HUES6 (cell line): ENCODE measurements at regions not wholly inside any gene's neighbourhood (a gene's known extent, or its start where the extent isn't known, plus 50 kb on each side); places are given as distances from the start of the nearest gene placed in this dataset.

Source experiments
- H3K27ac ChIP-seq: 2 replicates; pipeline ENCODE4 v1.7.0; 2013; ENCODE audit warnings: low read depth, mild to moderate bottlenecking, low read length, inconsistent platforms
- H3K27me3 ChIP-seq: 2 replicates; pipeline ENCODE4 v1.6.1; 2013; ENCODE audit warnings: low read length; ENCODE audit not compliant: control insufficient read depth, insufficient read depth
- H3K36me3 ChIP-seq: 2 replicates; pipeline ENCODE4 v1.6.1; 2013; ENCODE audit warnings: low read length; ENCODE audit not compliant: control insufficient read depth, insufficient read depth
- H3K4me1 ChIP-seq: 2 replicates; pipeline ENCODE4 v1.6.1; 2013; ENCODE audit warnings: low read length; ENCODE audit not compliant: control insufficient read depth, insufficient read depth
- H3K4me3 ChIP-seq: 2 replicates; pipeline ENCODE4 v1.5.1; 2013; ENCODE audit warnings: low read depth, low read length
- H3K9ac ChIP-seq: one replicate; pipeline ENCODE4 v1.6.1; 2013; ENCODE audit warnings: mild to moderate bottlenecking, low read length
- H3K9me3 ChIP-seq: 2 replicates; pipeline ENCODE4 v1.6.1; 2013; ENCODE audit warnings: low read depth, low read length; ENCODE audit not compliant: control insufficient read depth, insufficient read depth

- Histone ChIP-seq H3K27ac (no peak overlapping the region), H3K36me3 (no peaks in the 10 kb centered on the region), H3K4me1 (no peaks in the 10 kb centered on the region), H3K9ac (no peak overlapping the region), H3K4me3 (no peak overlapping the region), H3K27me3 (no peaks in the 10 kb centered on the region), H3K9me3 (no peaks in the 10 kb centered on the region)
Observed at GRCh38 chr6:101011186-101011585, 130.1 kb upstream of the ASCC3 start.

GRCh38 chr6:101013612-101014195 is 132.6 kb upstream of the ASCC3 start:
- Histone ChIP-seq H3K27me3 (no peaks in the 10 kb centered on the region), H3K4me1 (no peaks in the 10 kb centered on the region), H3K27ac (no peak overlapping the region), H3K9me3 (no peaks in the 10 kb centered on the region), H3K9ac (no peak overlapping the region), H3K4me3 (no peak overlapping the region), H3K36me3 (no peaks in the 10 kb centered on the region)

- Histone ChIP-seq H3K9me3 (no peaks in the 10 kb centered on the region), H3K36me3 (no peaks in the 10 kb centered on the region), H3K9ac (no peak overlapping the region), H3K4me3 (no peak overlapping the region), H3K27ac (no peak overlapping the region), H3K27me3 (no peaks in the 10 kb centered on the region), H3K4me1 (no peaks in the 10 kb centered on the region)
Observed at GRCh38 chr6:101015541-101015940, 134.4 kb upstream of the ASCC3 start.

- H3K4me1 ChIP-seq: no peaks in the 10 kb centered on the region
- H3K9ac ChIP-seq: no peak overlapping the region
- no peaks in the 10 kb centered on the region for H3K27me3 ChIP-seq
- H3K27ac ChIP-seq: no peak overlapping the region
- no peak overlapping the region for H3K4me3 ChIP-seq
- no peaks in the 10 kb centered on the region for H3K36me3 ChIP-seq
- H3K9me3 ChIP-seq: no peaks in the 10 kb centered on the region
Observed at GRCh38 chr6:101016163-101016562, 135.0 kb upstream of the ASCC3 start.

GRCh38 chr6:101018157-101018556 is 137.0 kb upstream of the ASCC3 start:
- H3K27ac ChIP-seq: no peak overlapping the region
- H3K4me3 ChIP-seq: no peak overlapping the region
- no peaks in the 10 kb centered on the region for H3K36me3 ChIP-seq
- no peaks in the 10 kb centered on the region for H3K4me1 ChIP-seq
- no peak overlapping the region for H3K9ac ChIP-seq
- H3K27me3 ChIP-seq: no peaks in the 10 kb centered on the region
- H3K9me3 ChIP-seq: no peaks in the 10 kb centered on the region

GRCh38 chr6:101021504-101021903 is 140.4 kb upstream of the ASCC3 start:
- no peak overlapping the region for H3K27ac ChIP-seq
- H3K4me1 ChIP-seq: no peaks in the 10 kb centered on the region

GRCh38 chr6:101042966-101043365 is 161.8 kb upstream of the ASCC3 start:
- no peaks in the 10 kb centered on the region for H3K36me3 ChIP-seq
- H3K27me3 ChIP-seq: no peaks in the 10 kb centered on the region
- H3K27ac ChIP-seq: no peak overlapping the region
- no peaks in the 10 kb centered on the region for H3K4me1 ChIP-seq
- no peaks in the 10 kb centered on the region for H3K9me3 ChIP-seq
- no peak overlapping the region for H3K9ac ChIP-seq
- H3K4me3 ChIP-seq: no peak overlapping the region

More at GRCh38 chr6:101021504-101021903, 140.4 kb upstream of the ASCC3 start:
- Histone ChIP-seq H3K9me3 (no peaks in the 10 kb centered on the region), H3K4me3 (no peak overlapping the region), H3K36me3 (no peaks in the 10 kb centered on the region), H3K27me3 (no peaks in the 10 kb centered on the region), H3K9ac (no peak overlapping the region)

GRCh38 chr6:101058296-101058695 is 177.2 kb upstream of the ASCC3 start:
- no peak overlapping the region for H3K4me3 ChIP-seq
- H3K27ac ChIP-seq: no peak overlapping the region
- H3K27me3 ChIP-seq: no peaks in the 10 kb centered on the region
- H3K9ac ChIP-seq: no peak overlapping the region
- H3K36me3 ChIP-seq: no peaks in the 10 kb centered on the region
- no peaks in the 10 kb centered on the region for H3K4me1 ChIP-seq
- peaks cover 4% of the 10 kb centered on the region; the same call in 1 of the 2 replicates for H3K9me3 ChIP-seq

GRCh38 chr6:101066481-101066880 is 185.4 kb upstream of the ASCC3 start:
- peaks cover 3% of the 10 kb centered on the region; the same call in 1 of the 2 replicates for H3K9me3 ChIP-seq
- H3K4me3 ChIP-seq: no peak overlapping the region
- H3K27ac ChIP-seq: no peak overlapping the region
- H3K4me1 ChIP-seq: no peaks in the 10 kb centered on the region
- no peaks in the 10 kb centered on the region for H3K27me3 ChIP-seq
- no peak overlapping the region for H3K9ac ChIP-seq
- no peaks in the 10 kb centered on the region for H3K36me3 ChIP-seq

GRCh38 chr6:101069191-101069795 is 188.2 kb upstream of the ASCC3 start:
- H3K27me3 ChIP-seq: no peaks in the 10 kb centered on the region
- H3K9me3 ChIP-seq: peaks cover 3% of the 10 kb centered on the region; the same call in 1 of the 2 replicates
- no peak overlapping the region for H3K9ac ChIP-seq
- no peak overlapping the region for H3K4me3 ChIP-seq
- H3K4me1 ChIP-seq: no peaks in the 10 kb centered on the region
- no peaks in the 10 kb centered on the region for H3K36me3 ChIP-seq
- H3K27ac ChIP-seq: no peak overlapping the region

GRCh38 chr6:101070044-101070608 is 189.0 kb upstream of the ASCC3 start:
- Histone ChIP-seq H3K27ac (no peak overlapping the region), H3K9ac (no peak overlapping the region), H3K4me3 (no peak overlapping the region)

More at GRCh38 chr6:101070044-101070608, 189.0 kb upstream of the ASCC3 start:
- Histone ChIP-seq H3K9me3 (peaks cover 3% of the 10 kb centered on the region; the same call in 1 of the 2 replicates), H3K4me1 (no peaks in the 10 kb centered on the region), H3K36me3 (no peaks in the 10 kb centered on the region), H3K27me3 (no peaks in the 10 kb centered on the region)
